Subcutaneous abdominal adipose tissue (tissue), 5 donors: ENCODE measurements at regions not wholly inside any gene's neighbourhood (a gene's known extent, or its start where the extent isn't known, plus 50 kb on each side); places are given as distances from the start of the nearest gene placed in this dataset.

ENCODE experiments used
- H3K27ac ChIP-seq: one replicate; pipeline ENCODE4 v1.7.0; 2013; ENCODE audit warnings: low read depth, mild to moderate bottlenecking, inconsistent platforms, low read length, moderate library complexity
- H3K27me3 ChIP-seq, 5 donors: one replicate each; pipeline ENCODE4 v1.7.0; 2013; ENCODE audit warnings: low read length in 5 of 5, inconsistent platforms in 1 of 5; ENCODE audit not compliant: control insufficient read depth in 5 of 5, insufficient read depth in 4 of 5
- H3K36me3 ChIP-seq, 5 donors: one replicate each; pipeline ENCODE4 v1.7.0; 2013; ENCODE audit warnings: low read length in 5 of 5; ENCODE audit not compliant: control insufficient read depth in 5 of 5, insufficient read depth in 5 of 5
- H3K4me1 ChIP-seq, 5 donors: one replicate each; pipeline ENCODE4 v1.7.0; 2013; ENCODE audit warnings: low read length in 5 of 5, mild to moderate bottlenecking in 3 of 5, moderate library complexity in 1 of 5; ENCODE audit not compliant: control insufficient read depth in 5 of 5, insufficient read depth in 5 of 5
- H3K4me3 ChIP-seq, 5 donors: one replicate each; pipeline ENCODE4 v1.7.0; 2013; ENCODE audit warnings: low read length in 5 of 5, low read depth in 1 of 5
- H3K9ac ChIP-seq, 5 donors: one replicate each; pipeline ENCODE4 v1.7.0; 2013; ENCODE audit warnings: low read length in 5 of 5, mild to moderate bottlenecking in 4 of 5, moderate library complexity in 3 of 5
- H3K9me3 ChIP-seq, 5 donors: one replicate each; pipeline ENCODE4 v1.7.0; 2013; ENCODE audit warnings: low read length in 5 of 5; ENCODE audit not compliant: control insufficient read depth in 5 of 5
- donor health status: healthy.
- donor health status: healthy.
- donor health status: healthy.
- donor health status: healthy.
- donor health status: healthy.

GRCh38 chr1:199151634-199152425 lies 513.0 kb downstream of the PTPRC start:
- H3K4me3 ChIP-seq = no peak overlapping the region
- no peaks in the 10 kb centered on the region for H3K36me3 ChIP-seq
- H3K9ac ChIP-seq = no peak overlapping the region
- H3K4me1 ChIP-seq = no peaks in the 10 kb centered on the region
- no peaks in the 10 kb centered on the region for H3K27me3 ChIP-seq
- no peak overlapping the region for H3K27ac ChIP-seq
- no peaks in the 10 kb centered on the region for H3K9me3 ChIP-seq

DNA sequence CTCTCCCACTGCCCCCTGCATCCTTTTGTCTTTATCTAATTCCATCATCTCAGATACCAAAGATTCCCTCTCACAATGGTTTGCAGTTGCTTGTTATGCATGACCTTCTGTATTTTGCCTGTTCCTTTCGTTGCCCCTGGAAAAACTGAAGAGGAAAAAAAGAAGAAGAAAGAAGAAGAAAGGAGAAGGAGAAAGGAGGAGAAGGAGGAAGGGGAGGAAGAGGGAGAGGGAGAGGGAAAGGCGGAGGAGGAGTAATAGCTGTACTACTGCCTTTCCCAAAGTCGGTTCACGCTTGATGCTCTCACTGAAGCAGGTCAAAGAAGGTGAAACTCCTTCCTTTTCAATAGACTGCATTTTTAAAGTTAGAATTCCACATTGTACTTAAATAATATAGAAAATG lies 513.8 kb downstream of the PTPRC start:
- H3K27ac ChIP-seq = no peak overlapping the region
- no peak overlapping the region for H3K9ac ChIP-seq
- no peaks in the 10 kb centered on the region for H3K4me1 ChIP-seq
- H3K27me3 ChIP-seq = no peaks in the 10 kb centered on the region
- no peak overlapping the region for H3K4me3 ChIP-seq
- H3K9me3 ChIP-seq = no peaks in the 10 kb centered on the region
- H3K36me3 ChIP-seq = no peaks in the 10 kb centered on the region

- no peak overlapping the region for H3K4me3 ChIP-seq
- no peaks in the 10 kb centered on the region for H3K27me3 ChIP-seq
- no peaks in the 10 kb centered on the region for H3K9me3 ChIP-seq
- H3K27ac ChIP-seq = no peak overlapping the region
- no peaks in the 10 kb centered on the region for H3K36me3 ChIP-seq
- H3K9ac ChIP-seq = no peak overlapping the region
- no peaks in the 10 kb centered on the region for H3K4me1 ChIP-seq
Observed at GRCh38 chr1:199155166-199156019, 516.6 kb downstream of the PTPRC start.

GRCh38 chr1:199157494-199157893 lies 518.7 kb downstream of the PTPRC start:
- no peak overlapping the region for H3K9ac ChIP-seq
- H3K36me3 ChIP-seq = no peaks in the 10 kb centered on the region
- no peaks in the 10 kb centered on the region for H3K4me1 ChIP-seq
- no peak overlapping the region for H3K27ac ChIP-seq
- no peaks in the 10 kb centered on the region for H3K9me3 ChIP-seq
- H3K27me3 ChIP-seq = no peaks in the 10 kb centered on the region
- no peak overlapping the region for H3K4me3 ChIP-seq

- no peaks in the 10 kb centered on the region for H3K36me3 ChIP-seq
- H3K4me1 ChIP-seq = peaks cover 0 to 16% (median 5%) of the 10 kb centered on the region in 5 donors
- H3K9ac ChIP-seq = no peak overlapping the region
- H3K27ac ChIP-seq = no peak overlapping the region
- H3K9me3 ChIP-seq = no peaks in the 10 kb centered on the region
- H3K4me3 ChIP-seq = no peak overlapping the region
- H3K27me3 ChIP-seq = no peaks in the 10 kb centered on the region
Observed at GRCh38 chr1:199160521-199161318, 521.9 kb downstream of the PTPRC start.

DNA sequence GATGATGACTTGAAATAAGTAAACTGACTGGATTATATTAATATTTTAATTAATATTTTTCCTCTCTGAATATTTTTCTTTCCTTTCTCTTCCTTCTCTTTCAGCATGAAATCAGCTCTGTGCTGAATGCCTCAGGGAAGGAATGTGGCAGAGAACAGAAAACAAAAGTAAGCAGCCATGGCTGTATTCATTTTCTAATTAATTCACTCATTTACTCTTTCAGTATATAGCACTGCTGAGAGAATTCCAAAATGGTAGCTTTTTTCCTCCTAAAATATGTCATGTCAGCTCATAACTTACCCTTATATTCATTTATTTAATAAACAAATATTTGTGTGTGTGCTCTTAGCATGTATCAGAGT lies 522.5 kb downstream of the PTPRC start:
- no peak overlapping the region for H3K4me3 ChIP-seq
- no peaks in the 10 kb centered on the region for H3K27me3 ChIP-seq
- no peaks in the 10 kb centered on the region for H3K36me3 ChIP-seq
- no peak overlapping the region for H3K27ac ChIP-seq
- no peaks in the 10 kb centered on the region for H3K9me3 ChIP-seq
- peaks cover 0 to 19% (median 6%) of the 10 kb centered on the region in 5 donors for H3K4me1 ChIP-seq
- H3K9ac ChIP-seq = no peak overlapping the region

GRCh38 chr1:199161766-199162303 lies 523.0 kb downstream of the PTPRC start:
- Histone ChIP-seq H3K9me3 (no peaks in the 10 kb centered on the region), H3K4me1 (peaks cover 0 to 19% (median 6%) of the 10 kb centered on the region in 5 donors), H3K9ac (no peak overlapping the region)

GRCh38 chr1:199163267-199163666 lies 524.4 kb downstream of the PTPRC start:
- H3K27me3 ChIP-seq = no peaks in the 10 kb centered on the region
- no peaks in the 10 kb centered on the region for H3K36me3 ChIP-seq
- no peaks in the 10 kb centered on the region for H3K9me3 ChIP-seq
- peaks cover 0 to 19% (median 6%) of the 10 kb centered on the region in 5 donors for H3K4me1 ChIP-seq
- no peak overlapping the region for H3K9ac ChIP-seq
- no peak overlapping the region for H3K4me3 ChIP-seq
- H3K27ac ChIP-seq = no peak overlapping the region

More at GRCh38 chr1:199161766-199162303, 523.0 kb downstream of the PTPRC start:
- H3K36me3 ChIP-seq = no peaks in the 10 kb centered on the region
- no peaks in the 10 kb centered on the region for H3K27me3 ChIP-seq
- no peak overlapping the region for H3K27ac ChIP-seq
- no peak overlapping the region for H3K4me3 ChIP-seq

DNA sequence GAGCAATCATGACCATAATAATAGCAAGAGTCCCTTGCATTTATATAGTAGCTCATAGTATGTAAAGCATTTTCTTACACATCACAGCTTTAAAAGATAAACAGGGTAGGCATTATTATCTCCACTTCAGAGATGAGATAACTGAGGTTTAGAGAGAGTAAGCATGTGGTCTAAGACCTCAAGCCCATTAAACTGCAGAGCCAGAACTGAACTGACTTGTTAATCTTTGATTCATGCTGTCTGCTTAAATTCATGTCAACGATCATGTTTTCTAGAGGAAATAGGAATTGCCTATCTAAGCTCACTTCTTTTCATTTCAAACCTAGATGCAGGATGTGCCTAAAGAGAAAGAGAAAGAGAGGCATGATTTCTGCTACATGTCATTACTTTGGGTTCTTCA lies 524.8 kb downstream of the PTPRC start:
- Histone ChIP-seq H3K9me3 (no peaks in the 10 kb centered on the region), H3K27me3 (no peaks in the 10 kb centered on the region), H3K36me3 (no peaks in the 10 kb centered on the region), H3K4me1 (peaks cover 0 to 19% (median 6%) of the 10 kb centered on the region in 5 donors), H3K27ac (no peak overlapping the region), H3K4me3 (no peak overlapping the region), H3K9ac (no peak overlapping the region)
